CD4-positive, alpha-beta T cell treated with Interleukin-15 for 4 hours (primary cell): ENCODE measurements at regions not wholly inside any gene's neighbourhood (a gene's known extent, or its start where the extent isn't known, plus 50 kb on each side); places are given as distances from the start of the nearest gene placed in this dataset.
A peak's percentile ranks its signal among the peaks of the same experiment; 100 is the strongest.

Source experiments
- DNase-seq: peaks from one replicate; pipeline ENCODE4 v3.0.0-alpha.2; 2020; ENCODE audit warnings: low spot score

GRCh38 chr17:81345228-81346089 lies 49.8 kb upstream of the BAHCC1 start:
- peak; percentile 34 for DNase-seq
